ENCODE measurements at regions not wholly inside any gene's neighbourhood (a gene's known extent, or its start where the extent isn't known, plus 50 kb on each side); places are given as distances from the start of the nearest gene placed in this dataset.

DNA sequence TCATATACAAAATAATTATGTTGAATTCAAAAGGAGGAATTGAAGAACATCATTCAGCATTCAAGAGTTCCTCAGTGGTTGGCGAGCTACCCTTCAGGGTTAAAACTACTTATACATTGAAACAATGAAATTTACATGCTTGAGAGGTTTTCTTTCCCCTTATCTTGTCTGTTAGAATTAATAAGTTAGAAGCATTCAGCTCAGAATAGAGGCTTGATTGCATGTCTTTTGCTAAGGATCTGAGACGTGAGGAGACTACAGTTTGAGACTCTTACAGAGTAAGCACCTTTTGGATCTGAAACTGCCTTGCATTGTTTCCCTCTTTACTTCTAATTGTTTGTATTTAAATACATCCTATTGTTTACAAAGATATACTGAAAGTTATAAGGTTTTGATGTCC, 157.6 kb downstream of the NSUN3 start:
- Histone ChIP-seq H4K20me1 (ENCODE audit: insufficient read depth) (no peaks in the 10 kb centered on the region), H3K9me3 (ENCODE audit: low read length) (no peaks in the 10 kb centered on the region), H3F3A (ENCODE audit: insufficient read depth, low read length, poor library complexity, severe bottlenecking) (peaks cover 3% of the 10 kb centered on the region), H3K27me3 (ENCODE audit: insufficient read depth, low read depth, low read length) (no peaks in the 10 kb centered on the region), H3K9me2 (ENCODE audit: insufficient read depth, low read length) (no peaks in the 10 kb centered on the region), H3K9ac (ENCODE audit: low read length) (no peak overlapping the region), H2AFZ (ENCODE audit: low read depth, low read length) (no peak overlapping the region), H3K4me2 (ENCODE audit: low read length) (no peak overlapping the region), H3K36me3 (ENCODE audit: insufficient read depth, low read length) (no peaks in the 10 kb centered on the region), H3K79me2 (replicated peaks; ENCODE audit: insufficient read depth, low read length) (no peaks in the 10 kb centered on the region), H3K27ac (ENCODE audit: low read length) (no peak overlapping the region), H3K4me3 (ENCODE audit: low read length) (no peak overlapping the region)
- TF ChIP-seq CTCF (IDR thresholded peaks at IDR 0.05; ENCODE audit: poor library complexity, severe bottlenecking) (no peak), TAF1 (IDR thresholded peaks at IDR 0.05; ENCODE audit: low read depth) (no peak), EP300 (conservative IDR thresholded peaks at IDR 0.05; ENCODE audit: poor library complexity, severe bottlenecking) (no peak), REST (IDR thresholded peaks at IDR 0.05; ENCODE audit: borderline replicate concordance) (no peak), RAD21 (conservative IDR thresholded peaks at IDR 0.05) (no peak), MXI1 (conservative IDR thresholded peaks at IDR 0.05; ENCODE audit: poor library complexity, severe bottlenecking) (no peak), POLR2AphosphoS5 (IDR thresholded peaks at IDR 0.05) (no peak), SMC3 (conservative IDR thresholded peaks at IDR 0.05; ENCODE audit: poor library complexity) (no peak), EZH2 (IDR thresholded peaks at IDR 0.05; ENCODE audit: borderline replicate concordance, insufficient read depth, low read length, poor library complexity, severe bottlenecking) (no peak)

GRCh38 chr3:94221829-94222228, 159.0 kb downstream of the NSUN3 start:
- no peaks in the 10 kb centered on the region for H3K9me2 ChIP-seq (ENCODE audit: insufficient read depth, low read length)
- H3K36me3 ChIP-seq (ENCODE audit: insufficient read depth, low read length), result no peaks in the 10 kb centered on the region
- TF ChIP-seq EP300 (conservative IDR thresholded peaks at IDR 0.05; ENCODE audit: poor library complexity, severe bottlenecking) (no peak), POLR2AphosphoS5 (IDR thresholded peaks at IDR 0.05) (no peak), TAF1 (IDR thresholded peaks at IDR 0.05; ENCODE audit: low read depth) (no peak), CTCF (IDR thresholded peaks at IDR 0.05; ENCODE audit: poor library complexity, severe bottlenecking) (no peak)
- H3K9me3 ChIP-seq (ENCODE audit: low read length), result no peaks in the 10 kb centered on the region
- H3K4me2 ChIP-seq (ENCODE audit: low read length), result no peak overlapping the region
- no peaks in the 10 kb centered on the region for H4K20me1 ChIP-seq (ENCODE audit: insufficient read depth)
- peaks cover 3% of the 10 kb centered on the region for H3F3A ChIP-seq (ENCODE audit: insufficient read depth, low read length, poor library complexity, severe bottlenecking)
- no peaks in the 10 kb centered on the region for H3K27me3 ChIP-seq (ENCODE audit: insufficient read depth, low read depth, low read length)
- H3K27ac ChIP-seq (ENCODE audit: low read length), result no peak overlapping the region
- no peak overlapping the region for H3K9ac ChIP-seq (ENCODE audit: low read length)
- no peak overlapping the region for H2AFZ ChIP-seq (ENCODE audit: low read depth, low read length)
- no peak overlapping the region for H3K4me3 ChIP-seq (ENCODE audit: low read length)
- H3K79me2 ChIP-seq (replicated peaks; ENCODE audit: insufficient read depth, low read length), result no peaks in the 10 kb centered on the region
